Gastrocnemius medialis (tissue), 4 donors: ENCODE measurements at regions not wholly inside any gene's neighbourhood (a gene's known extent, or its start where the extent isn't known, plus 50 kb on each side); places are given as distances from the start of the nearest gene placed in this dataset.

Experiments used
- ATAC-seq, 2 donors: fragments of 150-250 bp; one replicate each; pipeline ENCODE4 v1.9.1; 2016
- DNase-seq, 2 donors: peaks; one replicate each; pipeline ENCODE4 v3.0.0-alpha.2; 2019
- H3K27ac ChIP-seq, 4 donors: fragments of 200-600 bp; sonication (generic); 1 replicate in 1 of 4; 2 replicates in 3 of 4; pipeline ENCODE4 v1.5.1; 2016 to 2018; ENCODE audit warnings: mild to moderate bottlenecking in 2 of 4, moderate library complexity in 1 of 4
- H3K27me3 ChIP-seq, 3 donors: fragments of 200-600 bp; sonication (generic) in 2 of 3; 1 replicate in 1 of 3; 2 replicates in 2 of 3; pipeline versions ENCODE4 v1.5.1 to v1.6.0; 2016 to 2019; ENCODE audit warnings: mild to moderate bottlenecking in 1 of 3, moderate library complexity in 1 of 3
- H3K36me3 ChIP-seq, 2 donors: fragments of 200-600 bp; sonication (generic) in 1 of 2; one replicate each; pipeline ENCODE4 v1.5.1; 2017 to 2018
- H3K4me1 ChIP-seq, 2 donors: fragments of 200-600 bp; sonication (generic) in 1 of 2; one replicate each; pipeline ENCODE4 v1.5.1; 2016 to 2017; ENCODE audit warnings: mild to moderate bottlenecking in 2 of 2
- H3K4me3 ChIP-seq, 4 donors: fragments of 200-600 bp; sonication (generic) in 3 of 4; 1 replicate in 1 of 4; 2 replicates in 3 of 4; pipeline ENCODE4 v1.5.1; 2016 to 2019; ENCODE audit warnings: mild to moderate bottlenecking in 2 of 4
- H3K9me3 ChIP-seq, 3 donors: fragments of 200-600 bp; sonication (generic) in 2 of 3; 1 replicate in 1 of 3; 2 replicates in 2 of 3; pipeline ENCODE4 v1.5.1; 2016 to 2019
- POLR2A ChIP-seq, 2 donors: fragments of 450-650 bp; IDR thresholded peaks; one replicate each; pipeline ENCODE4 v1.6.1; 2017; ENCODE audit warnings: antibody characterized with exemption in 2 of 2, mild to moderate bottlenecking in 2 of 2, moderate library complexity in 2 of 2
- in situ Hi-C, 4 donors: fragments of 200-750 bp; cut with MboI; loops; one replicate each; pipeline versions ENCODE4 v1.15.0 to v1.8.0; 2017; ENCODE audit warnings: low sequenced_read_pairs in 4 of 4
- intact Hi-C: fragments of 100-400 bp; cut with DNase I; formaldehyde crosslinking; loops from one replicate; pipeline ENCODE4 v1.15.1; 2023; ENCODE audit warnings: low total_unique reads
- TF ChIP-seq, protein P1 (sequence below), 5 experiments: fragments of 450-650 bp in 3 of 5; fragments of 200-600 bp in 2 of 5; sonication (generic) in 2 of 5; IDR thresholded peaks in 4 of 5; conservative IDR thresholded peaks in 1 of 5; 1 replicate in 4 of 5; 2 replicates in 1 of 5; pipeline ENCODE4 v1.5.1; 2016 to 2019; ENCODE audit warnings: antibody characterized with exemption in 5 of 5, mild to moderate bottlenecking in 3 of 5, moderate library complexity in 3 of 5

DNA sequence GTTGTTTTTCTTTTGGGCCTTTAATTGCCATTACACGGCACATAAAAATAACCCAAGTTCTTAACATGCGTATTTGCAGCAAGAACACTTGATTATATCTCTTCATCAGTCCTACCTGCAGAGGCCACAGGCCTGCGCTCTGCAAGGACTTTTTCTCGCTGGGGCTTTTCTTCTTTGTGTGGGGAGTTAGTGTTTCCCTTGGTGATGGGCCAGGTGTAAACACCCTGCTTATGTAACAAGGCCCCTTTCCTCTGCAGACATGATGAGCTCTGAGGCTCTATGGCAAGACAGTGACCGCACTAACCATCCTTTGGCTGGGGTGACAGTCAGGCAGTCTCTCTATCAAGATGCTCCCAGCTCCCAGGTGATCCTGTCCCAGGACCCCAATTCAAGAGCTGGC lies 97.8 kb upstream of the PCSK2 start:
- Histone ChIP-seq H3K27me3 (no peaks in the 10 kb centered on the region), H3K27ac (no peak overlapping the region), H3K36me3 (no peaks in the 10 kb centered on the region), H3K4me1 (no peaks in the 10 kb centered on the region), H3K9me3 (no peaks in the 10 kb centered on the region), H3K4me3 (no peak overlapping the region)
- ATAC-seq = no peak
- TF ChIP-seq, protein P1, sequence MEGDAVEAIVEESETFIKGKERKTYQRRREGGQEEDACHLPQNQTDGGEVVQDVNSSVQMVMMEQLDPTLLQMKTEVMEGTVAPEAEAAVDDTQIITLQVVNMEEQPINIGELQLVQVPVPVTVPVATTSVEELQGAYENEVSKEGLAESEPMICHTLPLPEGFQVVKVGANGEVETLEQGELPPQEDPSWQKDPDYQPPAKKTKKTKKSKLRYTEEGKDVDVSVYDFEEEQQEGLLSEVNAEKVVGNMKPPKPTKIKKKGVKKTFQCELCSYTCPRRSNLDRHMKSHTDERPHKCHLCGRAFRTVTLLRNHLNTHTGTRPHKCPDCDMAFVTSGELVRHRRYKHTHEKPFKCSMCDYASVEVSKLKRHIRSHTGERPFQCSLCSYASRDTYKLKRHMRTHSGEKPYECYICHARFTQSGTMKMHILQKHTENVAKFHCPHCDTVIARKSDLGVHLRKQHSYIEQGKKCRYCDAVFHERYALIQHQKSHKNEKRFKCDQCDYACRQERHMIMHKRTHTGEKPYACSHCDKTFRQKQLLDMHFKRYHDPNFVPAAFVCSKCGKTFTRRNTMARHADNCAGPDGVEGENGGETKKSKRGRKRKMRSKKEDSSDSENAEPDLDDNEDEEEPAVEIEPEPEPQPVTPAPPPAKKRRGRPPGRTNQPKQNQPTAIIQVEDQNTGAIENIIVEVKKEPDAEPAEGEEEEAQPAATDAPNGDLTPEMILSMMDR (IDR thresholded peaks at IDR 0.05 in 4 of 5, conservative IDR thresholded peaks at IDR 0.05 in 1 of 5) = no peak
- no peak for TF ChIP-seq POLR2A (IDR thresholded peaks at IDR 0.05)
- intact Hi-C loops = no loop called here
- in situ Hi-C loops = no loop called here
- no peak for DNase-seq

DNA sequence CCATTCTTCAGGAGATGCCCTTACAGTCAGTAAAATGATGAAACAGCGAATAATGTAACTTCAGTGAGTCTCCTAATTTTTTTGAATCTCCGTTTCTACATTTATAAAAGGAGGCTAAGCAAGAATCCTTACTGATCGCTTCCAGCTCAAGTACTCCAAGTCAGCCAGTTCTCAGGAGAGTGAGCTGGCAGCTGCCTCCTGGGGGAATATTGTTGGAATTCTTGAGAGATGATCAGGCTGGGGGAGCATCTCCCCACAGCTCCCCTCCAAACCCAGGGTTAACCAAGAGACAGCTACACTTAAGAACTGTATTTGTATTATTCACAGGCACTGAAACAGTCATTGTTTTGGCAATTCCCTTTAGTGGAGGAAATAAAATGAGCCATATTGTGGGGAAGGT lies 89.1 kb upstream of the PCSK2 start:
- in situ Hi-C loops (no loop called here), intact Hi-C loops (no loop called here)
- Histone ChIP-seq H3K4me3 (no peak overlapping the region), H3K9me3 (no peaks in the 10 kb centered on the region), H3K4me1 (no peaks in the 10 kb centered on the region), H3K27me3 (no peaks in the 10 kb centered on the region), H3K27ac (no peak overlapping the region), H3K36me3 (no peaks in the 10 kb centered on the region)
- ATAC-seq (no peak), DNase-seq (no peak)
- no peak for TF ChIP-seq POLR2A (IDR thresholded peaks at IDR 0.05)
- TF ChIP-seq, protein P1 (IDR thresholded peaks at IDR 0.05 in 4 of 5, conservative IDR thresholded peaks at IDR 0.05 in 1 of 5) = no peak

DNA sequence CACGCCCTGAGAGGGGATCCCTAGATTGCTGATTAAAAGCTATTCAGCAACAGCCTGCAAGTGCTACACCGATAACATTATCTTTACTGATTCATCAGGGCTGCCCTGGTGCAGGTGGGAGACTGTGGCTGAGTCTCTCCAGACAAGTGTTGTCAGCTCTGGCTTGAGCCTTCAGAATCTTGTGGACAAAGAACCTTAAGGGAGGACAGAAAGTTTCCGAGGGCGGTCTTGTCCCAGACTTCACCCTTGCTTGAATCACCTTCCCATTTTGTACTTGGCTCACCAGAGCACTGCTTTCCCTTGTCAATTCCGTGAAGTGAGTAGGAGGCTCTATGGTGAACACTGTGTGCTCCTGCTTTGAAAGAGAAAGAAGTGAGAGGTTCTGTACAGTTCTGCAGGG lies 88.6 kb upstream of the PCSK2 start:
- no peak overlapping the region for H3K27ac ChIP-seq
- no peaks in the 10 kb centered on the region for H3K36me3 ChIP-seq
- no peaks in the 10 kb centered on the region for H3K9me3 ChIP-seq
- H3K27me3 ChIP-seq = no peaks in the 10 kb centered on the region
- no peak overlapping the region for H3K4me3 ChIP-seq
- no peak for DNase-seq
- no peak for ATAC-seq
- TF ChIP-seq, protein P1 (IDR thresholded peaks at IDR 0.05 in 4 of 5, conservative IDR thresholded peaks at IDR 0.05 in 1 of 5) = no peak
- in situ Hi-C loops (no loop called here), intact Hi-C loops (no loop called here)
- no peaks in the 10 kb centered on the region for H3K4me1 ChIP-seq

DNA sequence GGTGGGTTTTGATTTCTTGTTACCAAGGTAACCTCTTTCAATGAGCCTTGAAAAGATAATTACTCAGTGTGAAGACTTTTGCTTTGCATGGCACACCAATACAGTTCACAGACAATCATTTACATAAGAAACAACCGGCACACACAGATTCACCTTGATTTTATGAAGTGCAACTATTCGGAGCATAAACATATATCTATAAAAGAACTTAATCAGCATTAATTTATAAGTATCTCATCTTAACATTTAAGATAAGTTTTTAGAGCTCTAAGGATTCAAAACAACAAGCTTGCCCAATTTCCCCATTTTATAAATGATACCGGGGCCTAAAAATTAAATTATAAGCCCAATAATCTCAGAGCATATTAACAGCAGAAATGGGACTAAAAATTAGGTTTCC lies 85.9 kb upstream of the PCSK2 start:
- TF ChIP-seq, protein P1 (IDR thresholded peaks at IDR 0.05 in 4 of 5, conservative IDR thresholded peaks at IDR 0.05 in 1 of 5) = no peak
- TF ChIP-seq POLR2A (IDR thresholded peaks at IDR 0.05) = no peak
- intact Hi-C loops (no loop called here), in situ Hi-C loops (no loop called here)
- no peak overlapping the region for H3K4me3 ChIP-seq
- no peaks in the 10 kb centered on the region for H3K27me3 ChIP-seq
- DNase-seq (no peak), ATAC-seq (no peak)
- H3K4me1 ChIP-seq = no peaks in the 10 kb centered on the region
- H3K27ac ChIP-seq = no peak overlapping the region
- no peaks in the 10 kb centered on the region for H3K9me3 ChIP-seq
- H3K36me3 ChIP-seq = no peaks in the 10 kb centered on the region

DNA sequence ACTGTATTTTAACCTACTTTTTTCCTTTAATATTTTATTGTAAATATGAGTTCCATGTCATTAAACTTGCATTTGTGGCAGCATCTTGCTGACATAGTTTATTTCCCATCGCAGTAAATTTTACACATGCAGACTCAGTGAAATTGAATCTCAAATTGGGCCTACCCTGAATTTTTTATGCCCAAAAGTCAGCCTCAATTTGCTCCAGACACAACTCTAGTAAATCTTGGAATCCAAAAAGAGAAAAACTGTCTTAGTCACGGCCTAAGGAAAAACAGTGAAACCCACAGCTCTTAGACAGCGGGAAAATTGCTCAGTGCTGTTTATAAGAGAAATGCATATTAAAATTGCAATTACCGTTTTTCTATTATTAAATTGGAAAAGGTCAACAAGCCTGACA lies 85.3 kb upstream of the PCSK2 start:
- intact Hi-C loops (no loop called here), in situ Hi-C loops (no loop called here)
- H3K4me1 ChIP-seq = no peaks in the 10 kb centered on the region
- H3K4me3 ChIP-seq = no peak overlapping the region
- H3K27me3 ChIP-seq = no peaks in the 10 kb centered on the region
- H3K27ac ChIP-seq = no peak overlapping the region
- H3K9me3 ChIP-seq = no peaks in the 10 kb centered on the region
- no peaks in the 10 kb centered on the region for H3K36me3 ChIP-seq
- ATAC-seq = no peak
- DNase-seq = no peak
- no peak for TF ChIP-seq POLR2A (IDR thresholded peaks at IDR 0.05)
- TF ChIP-seq, protein P1 (IDR thresholded peaks at IDR 0.05 in 4 of 5, conservative IDR thresholded peaks at IDR 0.05 in 1 of 5) = no peak
